DLD1 (cell line): ENCODE measurements at regions not wholly inside any gene's neighbourhood (a gene's known extent, or its start where the extent isn't known, plus 50 kb on each side); places are given as distances from the start of the nearest gene placed in this dataset.
"Not testable (repeated sequence)": the region's sequence is repeated elsewhere in the genome, so short reads cannot be mapped to it uniquely, and the experiment has no call there.

ENCODE experiments used
- in situ Hi-C: cut with HindIII; loops from 2 replicates; pipeline ENCODE4 v1.10.0; 2017; ENCODE audit warnings: low sequenced_read_pairs

DNA sequence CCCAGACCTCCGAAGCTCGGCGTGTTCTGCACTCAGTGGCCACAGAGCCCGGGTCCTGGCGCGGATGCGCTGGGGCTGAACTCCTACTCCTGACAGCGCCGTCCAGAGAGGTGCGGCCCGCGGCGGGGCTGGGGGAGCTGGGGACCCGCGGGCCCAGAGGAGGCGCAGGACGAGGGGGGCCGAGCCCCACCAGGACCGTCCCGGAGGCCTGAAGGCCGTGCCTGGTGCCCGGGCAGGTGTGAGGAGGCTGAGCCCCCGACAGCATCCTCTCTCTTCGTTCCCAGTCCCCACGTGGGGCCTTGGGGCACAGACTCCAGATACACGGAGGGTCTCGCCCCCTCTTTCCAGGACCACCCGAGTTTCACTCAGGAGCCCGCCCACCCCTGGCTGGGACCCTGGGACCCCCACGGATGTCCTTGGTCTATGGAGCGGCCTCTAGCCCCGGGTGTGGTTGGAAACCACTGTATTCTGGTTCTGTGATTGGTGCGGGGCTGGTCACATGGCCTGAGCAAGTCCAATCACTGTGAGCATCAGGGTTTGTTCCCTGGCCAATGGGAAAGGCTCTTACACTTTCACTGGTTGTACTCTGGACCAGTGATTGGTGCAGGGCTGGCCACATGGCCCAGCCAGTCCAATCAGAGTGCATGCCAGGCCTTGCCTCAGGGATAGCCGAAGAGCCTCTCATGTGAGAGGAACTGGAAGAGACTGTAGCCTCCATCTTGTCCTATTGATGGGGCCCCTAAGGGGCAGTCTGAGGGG is 217.6 kb upstream of the SFSWAP start:
- in situ Hi-C loops = no loop called here

DNA sequence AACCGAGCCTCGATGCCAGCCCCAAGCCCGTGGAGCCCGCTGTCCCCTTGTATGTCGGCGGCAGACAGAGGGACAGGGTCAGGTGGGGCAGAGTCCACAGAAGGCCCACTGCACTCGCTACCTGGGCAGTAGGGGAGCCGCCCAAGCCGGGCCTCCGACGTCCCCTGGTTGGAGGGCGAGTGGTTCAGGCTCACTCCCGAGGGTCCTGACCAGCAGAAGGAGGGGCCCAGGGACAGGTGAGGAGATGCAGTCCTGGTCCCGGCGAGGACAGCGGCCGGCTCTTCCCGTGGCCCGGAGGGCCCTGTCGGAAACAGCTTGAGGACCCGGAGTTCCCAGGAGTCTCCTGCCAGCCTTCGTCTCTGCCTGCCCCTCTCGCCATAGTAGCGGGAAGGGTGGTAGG is 216.7 kb upstream of the SFSWAP start:
- in situ Hi-C loops = no loop called here

DNA sequence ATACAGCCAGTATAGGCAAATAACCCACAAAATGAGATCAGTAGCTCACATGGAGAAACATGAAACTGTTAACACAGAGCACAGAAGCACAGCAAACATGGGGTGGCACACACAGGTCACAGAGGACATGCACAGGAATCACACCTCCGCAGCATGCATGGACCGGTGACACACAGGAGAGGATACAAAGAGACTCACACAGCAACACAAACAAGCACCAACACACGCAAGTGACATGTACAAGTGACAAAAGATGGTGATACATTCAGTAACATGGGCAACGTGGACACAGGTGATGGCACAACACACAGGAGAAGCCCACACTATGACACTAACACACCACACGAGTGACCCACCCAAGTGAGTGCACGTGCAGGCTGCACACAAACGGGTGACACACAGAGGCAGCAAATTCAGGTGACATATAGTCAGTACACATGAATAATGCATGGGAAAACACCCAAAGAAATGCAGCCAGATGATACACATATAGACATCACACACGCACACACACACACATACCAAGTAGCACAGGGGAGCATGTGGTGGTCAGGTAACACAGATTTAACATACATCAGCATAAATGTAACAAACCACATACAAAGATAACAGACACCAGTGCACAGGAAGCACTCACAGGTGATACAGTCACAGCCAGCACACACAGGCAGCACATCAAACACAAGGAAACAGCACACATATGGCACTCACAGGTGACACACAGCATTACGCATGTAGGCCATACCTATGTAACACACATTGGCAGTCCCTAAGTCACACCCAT is 216.0 kb upstream of the SFSWAP start:
- in situ Hi-C loops = no loop called here

DNA sequence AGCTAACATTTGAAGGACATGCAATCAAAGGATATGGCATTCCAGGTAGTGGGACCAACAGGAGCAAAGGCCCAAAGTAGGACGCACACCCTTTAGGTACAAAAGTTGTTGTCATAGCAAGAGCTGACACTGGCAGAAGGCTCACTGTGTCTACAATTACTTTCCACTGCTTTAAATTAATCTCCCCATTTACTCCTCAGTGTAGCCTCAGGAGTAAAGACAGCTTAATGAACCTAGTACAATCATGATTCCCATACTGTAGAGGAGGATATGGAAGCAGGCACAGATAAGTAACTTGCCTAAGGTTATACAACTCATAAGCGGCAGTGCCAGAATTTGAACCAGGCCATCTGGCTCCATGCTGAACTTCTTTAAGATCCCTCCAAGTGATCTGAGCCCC is 212.9 kb upstream of the SFSWAP start:
- in situ Hi-C loops = no loop called here

DNA sequence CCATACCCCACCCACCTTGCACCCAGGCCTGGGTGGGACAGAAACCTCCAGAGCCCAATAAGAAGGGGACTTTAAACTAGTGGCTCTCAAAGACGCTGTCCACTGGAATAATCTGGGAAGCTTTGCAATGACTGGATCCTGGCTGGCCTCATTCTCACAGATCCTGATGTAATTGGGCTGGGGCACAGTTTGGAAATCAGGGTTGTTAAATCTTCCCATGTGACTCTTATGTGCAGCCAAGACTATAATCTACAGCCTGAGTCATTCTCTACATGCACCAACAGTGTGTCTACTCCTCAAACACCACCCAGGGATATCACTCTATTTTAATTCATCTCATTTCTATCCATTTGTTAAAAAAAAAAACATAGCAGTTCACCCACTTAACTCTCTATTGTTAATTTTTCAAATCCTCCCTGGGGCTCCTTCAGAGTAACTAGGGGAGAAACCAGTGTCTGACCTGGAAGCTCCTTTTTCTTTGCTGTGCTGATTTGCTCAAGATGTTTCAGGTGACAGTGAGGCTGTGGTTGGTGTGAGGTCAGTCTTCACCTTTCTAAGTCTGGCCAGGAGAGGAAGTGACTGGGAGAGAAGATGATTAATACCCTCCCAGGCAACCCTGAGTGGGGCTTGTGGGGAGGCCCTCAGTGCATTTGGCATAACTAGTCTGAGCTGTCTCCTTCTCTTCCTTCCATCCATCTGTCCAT is 211.6 kb upstream of the SFSWAP start:
- in situ Hi-C loops = no loop called here

DNA sequence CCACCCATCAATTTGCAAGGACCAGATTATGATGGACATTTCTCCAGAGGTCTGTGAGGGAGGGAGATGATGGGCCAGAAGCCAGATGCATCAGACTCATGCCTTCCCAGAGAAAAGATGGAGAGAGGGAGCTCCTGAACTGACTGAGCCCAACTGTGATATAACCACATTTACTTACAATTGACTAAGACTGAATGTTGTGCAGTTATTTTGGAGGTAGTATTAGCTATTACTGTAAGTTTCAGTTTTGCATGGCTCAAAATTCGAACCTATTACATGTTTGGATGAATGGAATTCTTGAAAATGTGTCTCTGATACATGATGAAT is 211.1 kb upstream of the SFSWAP start:
- in situ Hi-C loops = no loop called here

DNA sequence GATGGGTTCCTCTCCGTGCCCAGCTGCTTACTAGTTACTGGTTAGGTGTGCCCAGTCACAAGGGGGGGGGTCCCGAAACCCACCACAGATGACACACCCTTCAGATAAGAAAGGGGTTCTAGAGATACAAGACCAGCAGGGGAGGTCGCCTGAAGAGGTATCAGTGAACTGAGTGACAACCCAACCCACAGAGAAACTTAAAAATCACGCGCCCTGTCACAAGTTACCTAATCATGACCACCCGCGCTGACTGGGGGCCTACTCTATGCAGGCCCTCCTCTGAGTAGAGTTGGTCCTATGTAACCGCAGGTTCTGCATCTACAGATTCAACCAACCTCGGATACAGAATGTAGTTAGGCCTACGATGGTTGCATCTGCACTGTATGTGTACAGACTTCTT is 210.3 kb upstream of the SFSWAP start:
- in situ Hi-C loops = no loop called here

DNA sequence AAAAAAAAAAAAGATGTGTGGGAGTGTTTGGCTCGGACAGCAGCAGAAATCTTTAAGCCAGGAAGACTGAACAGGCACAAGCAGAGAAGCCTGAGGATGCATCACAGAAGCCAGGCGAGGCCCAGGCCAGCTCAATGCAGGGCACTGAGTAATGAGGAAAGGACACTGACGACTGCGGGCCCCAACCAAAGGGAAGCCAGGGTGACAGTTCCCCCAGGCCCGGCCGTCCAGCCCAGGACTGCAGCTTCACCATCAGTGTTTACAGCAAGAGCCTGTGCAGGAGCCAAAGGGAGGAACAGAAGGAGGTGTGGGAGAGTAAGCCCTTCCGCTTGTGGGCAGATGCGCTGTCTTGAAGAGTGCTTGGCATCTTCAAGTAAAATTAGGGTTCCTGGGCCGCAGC is 205.3 kb upstream of the SFSWAP start:
- in situ Hi-C loops = no loop called here

DNA sequence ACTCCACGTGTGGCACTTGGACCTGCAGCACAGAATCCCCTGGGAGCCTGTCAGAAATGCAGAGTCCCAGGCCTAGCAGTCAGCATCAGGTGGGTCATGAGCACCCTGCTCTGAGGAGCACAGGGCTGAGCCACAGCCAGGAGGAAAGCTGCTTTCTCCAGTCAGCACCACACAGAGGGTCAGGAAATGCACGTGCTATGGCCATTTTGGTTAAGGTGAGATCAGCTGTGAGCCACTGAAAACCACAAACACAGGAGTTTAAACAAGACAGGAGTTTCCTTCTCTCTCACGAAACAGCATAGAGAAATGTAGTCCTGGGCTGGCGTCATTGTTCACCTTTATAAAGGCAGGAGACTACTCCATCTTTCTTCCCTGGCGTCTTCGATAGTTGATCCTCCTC is 204.5 kb upstream of the SFSWAP start:
- in situ Hi-C loops = no loop called here

DNA sequence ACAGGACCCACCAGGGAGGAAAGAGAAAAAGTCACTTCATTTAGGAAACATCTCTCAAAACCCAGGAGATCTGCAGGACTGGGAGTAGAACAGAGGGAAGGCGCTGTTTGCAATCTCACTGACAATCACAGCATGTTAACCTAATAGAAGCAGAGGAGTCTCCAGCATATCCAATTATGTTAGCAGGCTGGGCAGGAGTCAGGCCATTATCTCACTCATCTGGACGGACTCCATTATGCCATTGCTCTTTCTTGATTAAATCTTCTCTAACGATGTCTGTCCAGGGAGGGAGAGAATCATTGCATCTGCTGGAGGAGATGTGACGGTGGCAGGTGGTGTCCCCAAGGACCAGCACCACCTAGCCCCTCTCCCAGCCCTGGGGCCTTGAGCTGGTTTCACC is 203.8 kb upstream of the SFSWAP start:
- in situ Hi-C loops = no loop called here

DNA sequence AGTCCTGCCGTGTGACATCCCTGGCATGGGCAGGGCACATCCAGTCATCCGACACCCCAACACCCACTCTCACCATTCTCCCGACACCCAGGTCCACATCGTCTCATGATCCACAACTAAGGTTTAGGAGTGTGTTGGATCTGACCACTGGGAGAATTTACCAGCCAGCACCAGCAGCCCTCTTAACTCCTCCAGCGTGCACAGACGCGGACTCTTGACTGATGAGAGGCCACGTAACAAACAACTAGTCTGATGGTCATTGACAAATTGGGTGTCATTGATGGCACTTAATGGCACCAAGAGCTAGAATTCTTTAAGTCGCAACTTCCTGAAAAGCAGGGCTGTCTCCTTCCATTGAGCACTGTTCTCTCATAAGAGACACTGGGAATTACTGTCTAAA is 203.0 kb upstream of the SFSWAP start:
- in situ Hi-C loops = no loop called here

DNA sequence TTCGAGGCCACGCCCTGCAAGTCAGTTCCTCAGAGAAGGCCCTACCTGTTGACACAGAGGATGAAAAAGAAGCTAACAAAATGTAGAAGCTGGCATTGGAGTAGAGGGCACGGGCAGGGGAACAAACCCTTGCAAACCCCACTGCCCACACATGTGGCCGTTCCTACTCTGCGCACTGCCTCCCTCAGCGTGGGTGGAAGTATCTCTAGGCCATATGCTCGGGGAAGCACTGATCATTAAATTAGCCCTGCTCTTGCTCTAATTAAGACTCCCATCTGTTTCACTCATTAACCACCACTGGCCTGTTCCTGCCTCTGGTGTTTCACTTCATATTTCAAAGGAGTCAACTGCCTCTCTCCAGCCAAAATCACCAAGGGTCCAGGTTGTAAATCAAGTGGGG is 201.2 kb upstream of the SFSWAP start:
- in situ Hi-C loops = no loop called here

DNA sequence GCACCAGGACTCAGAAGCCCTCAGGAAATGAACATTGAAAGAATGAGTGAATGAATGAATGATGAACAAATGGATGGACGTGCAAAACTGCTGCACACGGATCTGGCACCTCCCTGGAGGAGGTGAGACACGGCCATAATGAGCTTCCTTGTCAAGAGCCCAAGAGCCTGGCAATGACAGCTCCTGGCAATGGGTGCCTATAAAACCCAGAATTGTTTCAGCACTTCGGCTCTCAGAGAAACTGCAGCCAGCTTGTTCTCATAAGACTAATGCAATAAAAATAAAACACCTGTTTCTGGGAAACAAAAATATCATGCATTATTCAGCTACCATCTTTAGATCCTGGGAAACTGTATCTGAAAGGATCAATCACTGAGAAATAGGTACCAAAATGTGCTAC is 200.5 kb upstream of the SFSWAP start:
- in situ Hi-C loops = no loop called here

DNA sequence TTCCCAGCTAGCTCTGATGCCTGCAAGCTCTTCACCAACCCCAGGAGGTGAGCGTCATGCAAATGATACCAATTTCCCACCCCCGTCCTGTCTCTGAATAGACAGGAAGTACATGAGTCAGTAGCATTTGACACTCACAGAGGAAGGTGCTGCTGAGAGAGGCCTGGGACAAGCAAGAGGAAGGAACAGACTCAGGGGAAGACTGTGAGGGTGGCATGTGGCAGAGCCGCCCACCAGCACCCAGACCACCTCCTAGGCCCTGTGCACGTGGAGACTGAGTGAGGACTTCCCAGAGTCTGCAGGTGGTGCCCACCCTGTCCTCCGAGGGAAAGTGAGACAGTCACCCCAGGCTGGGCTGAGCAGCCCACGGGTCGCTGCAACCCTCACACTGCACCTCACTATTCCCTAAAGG is 199.5 kb upstream of the SFSWAP start:
- in situ Hi-C loops = no loop called here

DNA sequence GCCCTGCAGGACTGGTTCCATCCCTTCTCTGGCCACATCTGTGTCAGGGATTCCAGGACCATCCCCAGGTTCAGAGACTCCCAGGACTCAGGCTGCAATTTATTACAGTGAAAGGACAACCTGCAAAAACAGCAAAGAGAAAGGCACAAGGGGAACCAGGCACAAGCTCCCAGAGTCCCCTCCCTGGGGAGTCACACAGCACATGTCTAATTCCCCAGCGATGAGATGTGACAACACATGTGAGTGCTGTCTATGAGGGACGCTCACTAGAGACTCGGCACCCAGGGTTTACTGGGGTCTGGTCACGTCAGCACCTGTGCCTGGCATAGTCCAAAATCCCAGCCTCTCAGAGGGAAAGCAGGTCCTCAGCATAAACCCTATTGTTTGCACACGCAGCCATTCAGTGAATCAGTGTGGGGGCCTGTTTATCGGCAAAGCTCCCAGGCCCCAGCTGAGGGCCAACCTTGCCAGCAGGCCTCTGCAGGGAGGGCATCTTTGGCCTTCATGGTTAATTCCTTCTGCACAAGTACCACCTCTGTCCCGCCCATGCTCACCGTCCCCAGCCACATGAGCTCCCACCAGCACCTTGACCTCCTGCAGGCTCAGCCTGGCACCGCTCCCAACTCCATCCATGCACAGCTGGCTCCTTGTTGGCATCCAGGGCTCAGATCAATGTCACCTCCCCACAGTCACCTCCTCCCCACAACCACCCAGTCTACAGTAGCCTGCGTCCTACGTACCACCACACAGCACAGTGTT is 198.9 kb upstream of the SFSWAP start:
- in situ Hi-C loops = no loop called here

DNA sequence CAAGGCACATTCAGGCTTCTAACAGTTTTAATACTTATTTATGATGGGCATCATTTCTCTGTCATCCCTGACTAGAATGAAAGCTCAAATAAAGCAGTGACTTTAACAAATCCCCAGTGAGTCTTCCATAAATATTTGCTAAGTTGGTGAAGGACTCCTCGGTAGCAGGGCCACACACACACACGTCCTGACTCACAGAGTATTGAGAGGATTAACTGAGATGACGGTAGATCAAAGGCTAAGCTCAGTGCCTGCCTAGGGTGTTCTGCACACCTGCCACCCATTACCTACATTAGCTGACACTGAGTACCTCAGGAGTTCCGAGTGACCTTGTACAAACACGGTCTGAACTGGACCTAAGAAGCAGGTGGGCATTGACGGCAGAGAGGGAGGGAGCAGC is 197.3 kb upstream of the SFSWAP start:
- in situ Hi-C loops = no loop called here

DNA sequence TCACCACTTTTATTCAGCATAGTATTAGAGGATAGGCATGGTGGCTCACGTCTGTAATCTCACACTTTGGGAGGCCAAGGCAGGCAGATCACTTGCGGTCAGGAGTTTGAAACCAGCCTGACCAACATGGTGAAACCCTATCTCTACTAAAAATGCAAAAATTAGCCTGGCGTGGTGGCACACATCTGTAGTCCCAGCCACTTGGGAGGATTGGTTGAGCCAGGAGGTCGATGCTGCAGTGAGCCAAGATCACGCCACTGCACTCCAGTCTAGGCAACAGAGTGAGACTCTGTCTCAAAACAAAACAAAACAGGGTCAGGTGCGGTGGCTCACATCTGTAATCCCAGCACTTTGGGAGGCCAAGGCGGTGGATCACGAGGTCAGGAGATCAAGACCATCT is 190.3 kb upstream of the SFSWAP start:
- in situ Hi-C loops = not testable (repeated sequence)

DNA sequence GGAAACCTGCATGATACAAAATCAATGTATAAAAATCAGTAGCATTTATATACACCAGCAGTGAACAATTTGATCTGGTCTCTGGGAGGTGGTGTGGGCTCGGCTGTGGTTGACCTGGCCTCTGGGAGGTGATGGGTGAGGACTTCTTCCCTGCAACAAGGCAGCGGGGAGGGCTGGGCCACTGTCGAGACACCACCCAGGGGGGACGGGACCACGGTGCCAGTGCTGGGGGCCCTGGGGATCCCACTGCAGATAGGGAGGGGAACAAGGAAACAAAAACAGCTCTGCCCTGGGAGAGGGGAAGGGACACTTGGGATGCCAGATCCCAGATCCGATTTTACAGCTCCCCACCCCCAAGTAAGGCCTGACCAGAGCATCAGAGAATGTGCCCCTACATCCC is 189.6 kb upstream of the SFSWAP start:
- in situ Hi-C loops = no loop called here

DNA sequence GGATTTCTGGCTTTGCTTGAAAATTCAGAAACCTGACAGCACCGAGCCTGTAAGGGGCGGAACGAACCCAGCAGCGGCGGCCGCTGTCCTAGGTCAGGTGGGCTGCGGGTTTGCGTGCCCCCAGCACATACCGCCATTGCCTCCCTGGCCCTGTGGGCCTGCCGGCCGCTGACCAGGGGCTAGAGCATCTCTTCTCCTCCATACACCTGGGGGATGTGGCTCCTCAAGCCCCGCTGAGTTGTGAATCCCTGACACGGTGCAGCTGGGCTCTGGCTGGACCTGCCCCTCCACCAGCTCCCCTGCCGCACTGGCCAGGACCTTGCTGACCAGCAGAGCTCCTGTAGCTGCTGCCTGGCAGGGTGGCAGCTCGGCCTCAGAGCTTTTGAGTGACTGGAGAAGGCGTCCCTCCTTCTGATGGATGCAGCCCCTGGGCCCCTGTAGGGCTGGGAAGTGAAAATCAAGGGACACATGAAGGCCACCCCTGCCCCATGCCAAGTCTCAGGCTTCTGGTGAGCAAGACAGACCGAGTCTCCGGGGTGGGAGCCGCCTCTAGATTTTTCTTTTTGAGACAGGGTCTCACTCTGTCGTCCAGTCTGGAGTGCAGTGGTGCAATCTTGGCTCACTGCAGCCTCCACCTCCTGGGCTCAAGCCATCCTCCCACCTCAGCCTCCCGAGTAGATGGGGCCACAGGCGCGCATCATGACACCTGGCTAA is 184.9 kb upstream of the SFSWAP start:
- in situ Hi-C loops = no loop called here

DNA sequence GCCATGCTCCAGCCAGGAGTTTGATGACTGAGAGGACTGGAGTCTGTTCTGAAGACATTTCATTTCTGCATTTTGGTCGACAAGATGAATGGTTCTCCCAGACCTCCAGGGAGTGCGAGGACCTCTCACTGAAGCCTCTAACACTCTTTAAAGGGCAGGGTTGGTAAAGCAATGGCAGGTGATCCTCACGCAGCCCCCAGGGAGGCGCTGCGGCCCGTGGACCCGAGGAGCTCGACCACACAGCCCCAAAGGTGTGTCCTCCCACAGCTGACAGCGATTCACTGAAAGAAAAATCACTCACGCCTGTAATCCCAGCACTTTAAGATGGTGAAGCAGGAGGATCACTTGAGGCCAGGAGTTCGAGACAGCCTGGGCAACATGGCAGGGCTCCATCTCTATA is 183.8 kb upstream of the SFSWAP start:
- in situ Hi-C loops = no loop called here

DNA sequence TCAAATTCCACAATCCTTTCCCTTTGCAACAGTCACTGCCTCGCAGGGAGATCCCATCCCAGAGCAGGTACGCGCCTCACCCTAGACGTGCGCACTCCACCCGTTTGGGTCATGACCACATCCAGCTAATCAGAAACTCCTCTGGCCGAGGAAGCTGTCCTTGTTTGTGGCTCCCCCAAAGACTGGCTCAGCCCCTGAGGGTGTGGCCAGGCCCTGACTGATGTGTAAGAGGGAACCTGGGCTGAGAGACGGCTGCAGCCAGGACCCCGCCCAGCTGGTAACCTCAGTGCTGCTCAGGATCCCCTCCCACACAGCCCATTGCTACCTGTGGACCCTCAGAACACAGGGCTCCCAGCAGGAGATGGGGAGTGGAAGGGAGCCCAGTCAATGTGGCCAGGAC is 183.2 kb upstream of the SFSWAP start:
- in situ Hi-C loops = no loop called here
